ENCODE measurements at regions not wholly inside any gene's neighbourhood (a gene's known extent, or its start where the extent isn't known, plus 50 kb on each side); places are given as distances from the start of the nearest gene placed in this dataset.

- no peak for TF ChIP-seq CTCF (IDR thresholded peaks at IDR 0.05)
- no peak for TF ChIP-seq POLR2A (IDR thresholded peaks at IDR 0.05)
- TF ChIP-seq POLR2AphosphoS5 (IDR thresholded peaks at IDR 0.05) = no peak
Observed at GRCh38 chrX:121571333-121571732, 523.9 kb downstream of the GLUD2 start.
